ENCODE measurements at regions not wholly inside any gene's neighbourhood (a gene's known extent, or its start where the extent isn't known, plus 50 kb on each side); places are given as distances from the start of the nearest gene placed in this dataset.

GRCh38 chr14:101152855-101153254 lies 249.3 kb upstream of the RTL1 start:
- no peak for TF ChIP-seq CTCF (IDR thresholded peaks at IDR 0.05)
- TF ChIP-seq POLR2A (IDR thresholded peaks at IDR 0.05) = no peak
